ENCODE measurements at regions not wholly inside any gene's neighbourhood (a gene's known extent, or its start where the extent isn't known, plus 50 kb on each side); places are given as distances from the start of the nearest gene placed in this dataset.

DNA sequence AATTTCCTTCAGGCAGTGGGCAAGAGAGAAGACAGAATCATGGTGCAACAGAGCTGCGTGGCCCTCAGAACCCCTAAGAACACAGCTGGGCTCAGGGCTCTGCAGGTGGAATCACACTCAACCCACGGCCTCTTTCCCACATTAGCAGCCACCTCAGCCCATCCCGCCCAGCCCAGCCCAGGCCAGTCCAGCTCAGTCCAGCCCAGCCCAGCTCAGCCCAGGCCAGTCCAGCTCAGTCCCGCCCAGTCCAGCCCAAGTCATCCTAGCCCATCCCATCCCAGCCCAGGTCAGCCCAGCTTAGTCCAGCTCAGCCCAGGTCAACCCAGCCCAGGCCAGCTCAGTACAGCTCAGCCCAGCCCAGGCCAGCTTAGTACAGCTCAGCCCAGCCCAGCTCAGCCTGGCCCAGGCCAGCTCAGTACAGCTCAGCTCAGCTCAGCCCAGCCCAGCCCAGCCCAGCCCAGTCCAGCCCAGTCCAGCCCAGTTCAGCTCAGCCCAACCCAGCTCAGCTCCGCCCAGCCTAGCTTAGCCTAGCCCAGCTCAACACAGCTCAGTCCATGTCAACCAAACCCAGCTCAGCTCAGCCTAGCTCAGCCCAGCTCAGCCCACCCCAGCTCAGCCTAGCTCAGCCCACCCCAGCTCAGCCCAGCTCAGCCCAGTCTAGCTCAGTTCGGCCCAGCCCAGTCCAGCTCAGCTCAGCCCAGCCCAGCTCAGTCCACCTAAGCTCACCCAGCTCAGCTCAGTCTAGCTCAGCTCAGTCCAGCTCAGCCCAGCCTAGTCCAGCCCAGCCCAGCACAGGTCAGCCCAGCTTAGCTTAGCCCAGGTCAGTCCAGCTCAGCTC, 183.1 kb downstream of the TMEM121 start:
- no peak for TF ChIP-seq TAF1 (IDR thresholded peaks at IDR 0.05; ENCODE audit: low read depth, low read length)
- no peak for TF ChIP-seq POLR2AphosphoS5 (IDR thresholded peaks at IDR 0.05; ENCODE audit: low read depth, low read length)
- TF ChIP-seq POLR2A (IDR thresholded peaks at IDR 0.05; ENCODE audit: low read depth, low read length), result no peak
- TF ChIP-seq PAX5 (IDR thresholded peaks at IDR 0.05; ENCODE audit: insufficient read depth, low read length, severe bottlenecking), result no peak
